HEK293 (cell line): ENCODE measurements at regions not wholly inside any gene's neighbourhood (a gene's known extent, or its start where the extent isn't known, plus 50 kb on each side); places are given as distances from the start of the nearest gene placed in this dataset.

Source experiments
- CTCF ChIA-PET: fragments of 350-600 bp; formaldehyde crosslinking; extraction: SDS; loops from one replicate; lab custom pipeline; 2021; ENCODE audit warnings: antibody characterized with exemption; lab: Yijun Ruan, JAX
- POLR2A ChIA-PET: fragments of 300-600 bp; formaldehyde crosslinking; extraction: SDS; loops from one replicate; lab custom pipeline; 2020; ENCODE audit warnings: antibody characterized with exemption, inconsistent platforms; lab: Yijun Ruan, JAX
- H3K27ac ChIP-seq: fragments of 200-500 bp; sonication (Bioruptor generic); 2 replicates; pipeline ENCODE4 v1.5.1; 2014; ENCODE audit warnings: low read depth, low read length, control low read depth, inconsistent platforms; ENCODE audit errors: extremely low read depth
- H3K36me3 ChIP-seq, 2 experiments: fragments of 200-500 bp in 1 of 2; sonication (Bioruptor generic) in 1 of 2; 1 replicate in 1 of 2; 2 replicates in 1 of 2; pipeline ENCODE4 v1.5.1; 2014 to 2017; ENCODE audit warnings: inconsistent platforms in 2 of 2, low read length in 2 of 2; ENCODE audit not compliant: control insufficient read depth in 2 of 2, insufficient read depth in 1 of 2
- H3K4me1 ChIP-seq: fragments of 200-500 bp; sonication (Bioruptor generic); 2 replicates; pipeline ENCODE4 v1.5.1; 2014; ENCODE audit warnings: mild to moderate bottlenecking, low read length, inconsistent platforms; ENCODE audit not compliant: control insufficient read depth, insufficient read depth
- H3K4me3 ChIP-seq: 2 replicates; pipeline ENCODE4 v1.5.1; 2011; ENCODE audit warnings: low read depth, mild to moderate bottlenecking, control low read depth, low read length, moderate library complexity
- H3K9me3 ChIP-seq: fragments of 200-500 bp; sonication (Bioruptor generic); 2 replicates; pipeline ENCODE4 v1.5.1; 2014; ENCODE audit warnings: low read depth, low read length, inconsistent platforms; ENCODE audit not compliant: control insufficient read depth, insufficient read depth
- FEZF1 ChIP-seq: fragments of 450-650 bp; formaldehyde crosslinking; IDR thresholded peaks from 2 replicates; pipeline ENCODE4 v1.5.1; 2016; ENCODE audit warnings: missing biosample characterization, missing genetic modification characterization
- GLIS1 ChIP-seq: fragments of 450-650 bp; formaldehyde crosslinking; IDR thresholded peaks from 2 replicates; pipeline ENCODE4 v1.5.1; 2016; ENCODE audit warnings: missing biosample characterization, missing genetic modification characterization
- HOXA7 ChIP-seq: sonication (generic); formaldehyde crosslinking; IDR thresholded peaks from 2 replicates; pipeline ENCODE4 v1.8.1; 2022; ENCODE audit warnings: missing genetic modification reagents, borderline replicate concordance
- IKZF3 ChIP-seq: fragments of 450-650 bp; IDR thresholded peaks from 2 replicates; pipeline ENCODE4 v1.5.0; 2018; ENCODE audit warnings: missing biosample characterization, mild to moderate bottlenecking, missing genetic modification characterization, moderate library complexity
- KLF8 ChIP-seq: fragments of 450-650 bp; formaldehyde crosslinking; IDR thresholded peaks from 2 replicates; pipeline ENCODE4 v1.5.1; 2016; ENCODE audit warnings: missing biosample characterization, missing genetic modification characterization
- MEIS1 ChIP-seq: sonication (generic); formaldehyde crosslinking; IDR thresholded peaks from 2 replicates; pipeline ENCODE4 v1.8.1; 2022; ENCODE audit warnings: missing genetic modification reagents, mild to moderate bottlenecking, borderline replicate concordance
- PRDM1 ChIP-seq: fragments of 450-650 bp; formaldehyde crosslinking; IDR thresholded peaks from 2 replicates; pipeline ENCODE4; 2016; ENCODE audit warnings: missing biosample characterization, missing genetic modification characterization
- REPIN1 ChIP-seq: fragments of 450-650 bp; formaldehyde crosslinking; IDR thresholded peaks from 2 replicates; pipeline ENCODE4 v1.5.1; 2017; ENCODE audit warnings: missing biosample characterization, missing genetic modification characterization, low read depth
- SP3 ChIP-seq: fragments of 450-650 bp; formaldehyde crosslinking; IDR thresholded peaks from 2 replicates; pipeline ENCODE4 v1.5.1; 2016; ENCODE audit warnings: missing biosample characterization, missing genetic modification characterization
- SP7 ChIP-seq: fragments of 450-650 bp; formaldehyde crosslinking; IDR thresholded peaks from 2 replicates; pipeline ENCODE4 v1.5.1; 2016; ENCODE audit warnings: missing biosample characterization, missing genetic modification characterization
- YY2 ChIP-seq: fragments of 450-650 bp; formaldehyde crosslinking; IDR thresholded peaks from 2 replicates; pipeline ENCODE4 v1.5.1; 2016; ENCODE audit warnings: missing biosample characterization, missing genetic modification characterization
- ZFP69B ChIP-seq: fragments of 450-650 bp; formaldehyde crosslinking; IDR thresholded peaks from 2 replicates; pipeline ENCODE4 v1.5.1; 2016; ENCODE audit warnings: missing biosample characterization, missing genetic modification characterization
- ZNF114 ChIP-seq: fragments of 450-650 bp; formaldehyde crosslinking; IDR thresholded peaks from 2 replicates; pipeline ENCODE4 v1.5.0; 2017; ENCODE audit warnings: missing biosample characterization, missing genetic modification characterization
- ZNF157 ChIP-seq: fragments of 450-650 bp; formaldehyde crosslinking; IDR thresholded peaks from 2 replicates; pipeline ENCODE4 v1.5.1; 2016; ENCODE audit warnings: missing biosample characterization, missing genetic modification characterization
- ZNF223 ChIP-seq: fragments of 450-650 bp; formaldehyde crosslinking; IDR thresholded peaks from 2 replicates; pipeline ENCODE4 v1.5.1; 2016; ENCODE audit warnings: missing biosample characterization, missing genetic modification characterization
- ZNF292 ChIP-seq: fragments of 450-650 bp; formaldehyde crosslinking; IDR thresholded peaks from 2 replicates; pipeline ENCODE4 v1.5.1; 2016; ENCODE audit warnings: low read depth, missing biosample characterization, missing genetic modification characterization, borderline replicate concordance
- ZNF335 ChIP-seq: fragments of 450-650 bp; formaldehyde crosslinking; conservative IDR thresholded peaks from 2 replicates; pipeline ENCODE4 v1.5.1; 2016; ENCODE audit warnings: missing biosample characterization, missing genetic modification characterization
- ZNF404 ChIP-seq: fragments of 450-650 bp; formaldehyde crosslinking; IDR thresholded peaks from 2 replicates; pipeline ENCODE4 v1.5.1; 2017; ENCODE audit warnings: missing biosample characterization, missing genetic modification characterization
- ZNF473 ChIP-seq: fragments of 450-650 bp; formaldehyde crosslinking; IDR thresholded peaks from 2 replicates; pipeline ENCODE4 v1.5.1; 2017; ENCODE audit warnings: missing biosample characterization, missing genetic modification characterization
- ZNF549 ChIP-seq: fragments of 450-650 bp; IDR thresholded peaks from 2 replicates; pipeline ENCODE4 v1.5.1; 2018; ENCODE audit warnings: missing biosample characterization, missing genetic modification characterization, mild to moderate bottlenecking, inconsistent platforms, moderate library complexity
- ZNF558 ChIP-seq: fragments of 450-650 bp; formaldehyde crosslinking; IDR thresholded peaks from 2 replicates; pipeline ENCODE4 v1.5.1; 2016; ENCODE audit warnings: missing biosample characterization, missing genetic modification characterization
- ZNF600 ChIP-seq: fragments of 450-650 bp; formaldehyde crosslinking; IDR thresholded peaks from 2 replicates; pipeline ENCODE4 v1.5.1; 2016; ENCODE audit warnings: missing biosample characterization, missing genetic modification characterization
- ZNF654 ChIP-seq: fragments of 450-650 bp; formaldehyde crosslinking; IDR thresholded peaks from 2 replicates; pipeline ENCODE4 v1.5.1; 2016; ENCODE audit warnings: low read depth, missing biosample characterization, missing genetic modification characterization
- ZNF658 ChIP-seq: fragments of 450-650 bp; formaldehyde crosslinking; IDR thresholded peaks from 2 replicates; pipeline ENCODE4; 2016; ENCODE audit warnings: missing biosample characterization, missing genetic modification characterization
- ZNF747 ChIP-seq: fragments of 450-650 bp; formaldehyde crosslinking; IDR thresholded peaks from 2 replicates; pipeline ENCODE4 v1.5.1; 2016; ENCODE audit warnings: missing biosample characterization, missing genetic modification characterization
- ZNF768 ChIP-seq: fragments of 450-650 bp; formaldehyde crosslinking; IDR thresholded peaks from 2 replicates; pipeline ENCODE4 v1.5.1; 2018; ENCODE audit warnings: missing biosample characterization, mild to moderate bottlenecking, missing genetic modification characterization
- ZNF791 ChIP-seq: fragments of 450-650 bp; formaldehyde crosslinking; IDR thresholded peaks from 2 replicates; pipeline ENCODE4 v1.5.1; 2016; ENCODE audit warnings: missing biosample characterization, missing genetic modification characterization
- ZNF792 ChIP-seq: fragments of 450-650 bp; formaldehyde crosslinking; IDR thresholded peaks from 2 replicates; pipeline ENCODE4 v1.5.1; 2016; ENCODE audit warnings: missing biosample characterization, missing genetic modification characterization
- ZXDB ChIP-seq: fragments of 450-650 bp; formaldehyde crosslinking; IDR thresholded peaks from 2 replicates; pipeline ENCODE4 v1.5.1; 2016; ENCODE audit warnings: missing biosample characterization, missing genetic modification characterization
- TF ChIP-seq, protein P1 (sequence below): fragments of 450-650 bp; formaldehyde crosslinking; IDR thresholded peaks from 2 replicates; pipeline ENCODE4 v1.5.1; 2016; ENCODE audit warnings: missing biosample characterization, missing genetic modification characterization
- TF ChIP-seq, protein P2 (sequence below): fragments of 450-650 bp; formaldehyde crosslinking; IDR thresholded peaks from 2 replicates; pipeline ENCODE4 v1.5.1; 2017; ENCODE audit warnings: missing biosample characterization, mild to moderate bottlenecking, missing genetic modification characterization, moderate library complexity
- TF ChIP-seq, protein P3 (sequence below): fragments of 450-650 bp; formaldehyde crosslinking; IDR thresholded peaks from 2 replicates; pipeline ENCODE4 v1.5.1; 2016; ENCODE audit warnings: missing biosample characterization, missing genetic modification characterization
- TF ChIP-seq, protein P4 (sequence below): fragments of 450-650 bp; formaldehyde crosslinking; IDR thresholded peaks from 2 replicates; pipeline ENCODE4 v1.5.1; 2016; ENCODE audit warnings: missing biosample characterization, missing genetic modification characterization

DNA sequence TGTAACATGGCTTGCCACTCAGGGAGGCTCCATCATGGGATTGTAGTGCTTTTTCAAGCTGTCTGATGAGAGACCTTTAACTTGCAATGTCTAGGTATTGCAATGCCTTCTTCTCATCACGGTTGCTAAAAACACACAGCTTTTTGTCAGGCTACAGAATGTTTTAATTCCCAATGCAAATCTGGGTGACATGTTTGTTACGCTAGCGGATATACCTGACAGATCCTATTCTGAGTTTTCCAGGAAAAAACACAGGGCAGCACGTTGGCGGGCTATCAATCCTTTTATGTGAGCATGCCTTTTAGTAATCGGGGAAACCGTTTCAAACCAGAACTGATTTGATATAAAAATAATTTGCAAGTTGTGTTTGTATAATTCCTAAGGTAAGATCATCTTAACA, 577.2 kb upstream of the MAP3K7 start:
- H3K9me3 ChIP-seq: no peaks in the 10 kb centered on the region
- no peaks in the 10 kb centered on the region for H3K36me3 ChIP-seq
- TF ChIP-seq, protein P1, sequence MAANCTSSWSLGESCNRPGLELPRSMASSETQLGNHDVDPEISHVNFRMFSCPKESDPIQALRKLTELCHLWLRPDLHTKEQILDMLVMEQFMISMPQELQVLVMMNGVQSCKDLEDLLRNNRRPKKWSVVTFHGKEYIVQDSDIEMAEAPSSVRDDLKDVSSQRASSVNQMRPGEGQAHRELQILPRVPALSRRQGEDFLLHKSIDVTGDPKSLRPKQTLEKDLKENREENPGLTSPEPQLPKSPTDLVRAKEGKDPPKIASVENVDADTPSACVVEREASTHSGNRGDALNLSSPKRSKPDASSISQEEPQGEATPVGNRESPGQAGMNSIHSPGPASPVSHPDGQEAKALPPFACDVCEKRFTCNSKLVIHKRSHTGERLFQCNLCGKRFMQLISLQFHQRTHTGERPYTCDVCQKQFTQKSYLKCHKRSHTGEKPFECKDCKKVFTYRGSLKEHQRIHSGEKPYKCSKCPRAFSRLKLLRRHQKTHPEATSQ: no peak
- TF ChIP-seq ZNF223 (tag by site-specific recombination) (no peak), KLF8 (tag by site-specific recombination) (no peak), ZNF792 (tag by site-specific recombination) (no peak), REPIN1 (no peak), ZNF747 (tag by site-specific recombination) (no peak), PRDM1 (tag by site-specific recombination) (no peak), YY2 (tag by site-specific recombination) (no peak), ZFP69B (tag by site-specific recombination) (no peak), HOXA7 (CRISPR knock-in tag) (no peak), GLIS1 (tag by site-specific recombination) (no peak)
- TF ChIP-seq, protein P2, sequence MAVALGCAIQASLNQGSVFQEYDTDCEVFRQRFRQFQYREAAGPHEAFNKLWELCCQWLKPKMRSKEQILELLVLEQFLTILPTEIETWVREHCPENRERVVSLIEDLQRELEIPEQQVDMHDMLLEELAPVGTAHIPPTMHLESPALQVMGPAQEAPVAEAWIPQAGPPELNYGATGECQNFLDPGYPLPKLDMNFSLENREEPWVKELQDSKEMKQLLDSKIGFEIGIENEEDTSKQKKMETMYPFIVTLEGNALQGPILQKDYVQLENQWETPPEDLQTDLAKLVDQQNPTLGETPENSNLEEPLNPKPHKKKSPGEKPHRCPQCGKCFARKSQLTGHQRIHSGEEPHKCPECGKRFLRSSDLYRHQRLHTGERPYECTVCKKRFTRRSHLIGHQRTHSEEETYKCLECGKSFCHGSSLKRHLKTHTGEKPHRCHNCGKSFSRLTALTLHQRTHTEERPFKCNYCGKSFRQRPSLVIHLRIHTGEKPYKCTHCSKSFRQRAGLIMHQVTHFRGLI (tag by site-specific recombination): no peak
- TF ChIP-seq, protein P3, sequence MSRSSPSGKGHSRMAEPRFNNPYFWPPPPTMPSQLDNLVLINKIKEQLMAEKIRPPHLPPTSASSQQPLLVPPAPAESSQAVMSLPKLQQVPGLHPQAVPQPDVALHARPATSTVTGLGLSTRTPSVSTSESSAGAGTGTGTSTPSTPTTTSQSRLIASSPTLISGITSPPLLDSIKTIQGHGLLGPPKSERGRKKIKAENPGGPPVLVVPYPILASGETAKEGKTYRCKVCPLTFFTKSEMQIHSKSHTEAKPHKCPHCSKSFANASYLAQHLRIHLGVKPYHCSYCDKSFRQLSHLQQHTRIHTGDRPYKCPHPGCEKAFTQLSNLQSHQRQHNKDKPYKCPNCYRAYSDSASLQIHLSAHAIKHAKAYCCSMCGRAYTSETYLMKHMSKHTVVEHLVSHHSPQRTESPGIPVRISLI: no peak
- H3K4me1 ChIP-seq: no peaks in the 10 kb centered on the region
- CTCF ChIA-PET: interaction anchor here (0.7 kb wide), 1 partner anchor 84 kb away, joined by 3 read pairs; no protein-coding TSS in a partner anchor
- no peak overlapping the region for H3K4me3 ChIP-seq
- POLR2A ChIA-PET: no interaction called here
- H3K27ac ChIP-seq: no peak overlapping the region

GRCh38 chr6:91161246-91161645, 574.4 kb upstream of the MAP3K7 start:
- no peaks in the 10 kb centered on the region for H3K9me3 ChIP-seq
- H3K36me3 ChIP-seq: no peaks in the 10 kb centered on the region
- TF ChIP-seq ZNF157 (tag by site-specific recombination): no peak
- TF ChIP-seq ZNF558 (tag by site-specific recombination): no peak
- TF ChIP-seq, protein P4, sequence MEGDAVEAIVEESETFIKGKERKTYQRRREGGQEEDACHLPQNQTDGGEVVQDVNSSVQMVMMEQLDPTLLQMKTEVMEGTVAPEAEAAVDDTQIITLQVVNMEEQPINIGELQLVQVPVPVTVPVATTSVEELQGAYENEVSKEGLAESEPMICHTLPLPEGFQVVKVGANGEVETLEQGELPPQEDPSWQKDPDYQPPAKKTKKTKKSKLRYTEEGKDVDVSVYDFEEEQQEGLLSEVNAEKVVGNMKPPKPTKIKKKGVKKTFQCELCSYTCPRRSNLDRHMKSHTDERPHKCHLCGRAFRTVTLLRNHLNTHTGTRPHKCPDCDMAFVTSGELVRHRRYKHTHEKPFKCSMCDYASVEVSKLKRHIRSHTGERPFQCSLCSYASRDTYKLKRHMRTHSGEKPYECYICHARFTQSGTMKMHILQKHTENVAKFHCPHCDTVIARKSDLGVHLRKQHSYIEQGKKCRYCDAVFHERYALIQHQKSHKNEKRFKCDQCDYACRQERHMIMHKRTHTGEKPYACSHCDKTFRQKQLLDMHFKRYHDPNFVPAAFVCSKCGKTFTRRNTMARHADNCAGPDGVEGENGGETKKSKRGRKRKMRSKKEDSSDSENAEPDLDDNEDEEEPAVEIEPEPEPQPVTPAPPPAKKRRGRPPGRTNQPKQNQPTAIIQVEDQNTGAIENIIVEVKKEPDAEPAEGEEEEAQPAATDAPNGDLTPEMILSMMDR (tag by site-specific recombination): no peak
- no peak for TF ChIP-seq ZNF292 (tag by site-specific recombination)
- no peak for TF ChIP-seq ZNF473 (tag by site-specific recombination)
- no peak for TF ChIP-seq ZXDB
- TF ChIP-seq FEZF1: no peak
- TF ChIP-seq ZNF791 (tag by site-specific recombination): no peak
- TF ChIP-seq ZNF549 (tag by site-specific recombination): no peak
- no peak for TF ChIP-seq ZNF404 (tag by site-specific recombination)
- no peak for TF ChIP-seq ZNF768 (tag by site-specific recombination)
- TF ChIP-seq ZNF600 (tag by site-specific recombination): no peak
- no peak for TF ChIP-seq SP3 (tag by site-specific recombination)
- no peak for TF ChIP-seq IKZF3 (tag by site-specific recombination)
- no peak for TF ChIP-seq SP7 (tag by site-specific recombination)
- no peak for TF ChIP-seq ZNF654 (tag by site-specific recombination)
- TF ChIP-seq MEIS1: no peak
- no peak for TF ChIP-seq ZNF114 (tag by site-specific recombination)
- no peak for TF ChIP-seq ZNF658
- no peak for TF ChIP-seq ZNF335 (tag by site-specific recombination)
- POLR2A ChIA-PET: no interaction called here
- H3K4me3 ChIP-seq: no peak overlapping the region
- CTCF ChIA-PET: interaction anchor here (0.6 kb wide), 1 partner anchor 80 kb away, joined by 3 read pairs; no protein-coding TSS in a partner anchor
- H3K4me1 ChIP-seq: no peaks in the 10 kb centered on the region
- no peak overlapping the region for H3K27ac ChIP-seq
